HG02885 (cell line): ENCODE measurements at regions not wholly inside any gene's neighbourhood (a gene's known extent, or its start where the extent isn't known, plus 50 kb on each side); places are given as distances from the start of the nearest gene placed in this dataset.
"Not testable (repeated sequence)": the region's sequence is repeated elsewhere in the genome, so short reads cannot be mapped to it uniquely, and the experiment has no call there.

Experiments used
- ATAC-seq: cut with Tn5 transposase; IDR thresholded peaks from one replicate; pipeline ENCODE4 v1.9.1; 2021; ENCODE audit warnings: mild to moderate bottlenecking; ENCODE audit not compliant: unreplicated experiment, poor library complexity

GRCh38 chr4:84151574-84151973 lies 347.5 kb downstream of the NKX6-1 start:
- no peak for ATAC-seq

GRCh38 chr4:84150177-84150576 lies 348.9 kb downstream of the NKX6-1 start:
- ATAC-seq: no peak

GRCh38 chr4:84147831-84148230 lies 351.3 kb downstream of the NKX6-1 start:
- ATAC-seq: no peak

- peak; percentile 71 for ATAC-seq
Observed at GRCh38 chr4:84146300-84146959, 352.7 kb downstream of the NKX6-1 start.

DNA sequence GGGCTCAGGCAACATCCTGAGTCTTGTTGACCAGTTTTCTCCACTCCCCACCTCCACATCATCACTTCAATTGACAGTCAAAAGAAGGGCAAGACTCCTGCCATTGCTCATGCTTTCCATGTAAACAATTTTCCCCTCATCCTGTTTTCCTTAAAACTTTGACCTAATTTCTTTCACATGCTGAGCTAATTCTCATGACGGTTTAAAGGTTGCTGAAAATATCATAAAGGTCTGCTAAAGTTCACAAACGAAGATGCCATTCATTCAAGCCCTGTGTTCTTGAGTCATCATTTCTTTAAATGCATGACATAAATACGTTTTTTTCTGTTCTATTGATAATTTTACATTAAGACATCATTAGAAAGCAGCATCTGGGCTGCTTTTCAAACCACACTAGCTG lies 353.9 kb downstream of the NKX6-1 start:
- no peak for ATAC-seq

GRCh38 chr4:84126911-84127310 lies 372.2 kb downstream of the NKX6-1 start:
- ATAC-seq: not testable (repeated sequence)

DNA sequence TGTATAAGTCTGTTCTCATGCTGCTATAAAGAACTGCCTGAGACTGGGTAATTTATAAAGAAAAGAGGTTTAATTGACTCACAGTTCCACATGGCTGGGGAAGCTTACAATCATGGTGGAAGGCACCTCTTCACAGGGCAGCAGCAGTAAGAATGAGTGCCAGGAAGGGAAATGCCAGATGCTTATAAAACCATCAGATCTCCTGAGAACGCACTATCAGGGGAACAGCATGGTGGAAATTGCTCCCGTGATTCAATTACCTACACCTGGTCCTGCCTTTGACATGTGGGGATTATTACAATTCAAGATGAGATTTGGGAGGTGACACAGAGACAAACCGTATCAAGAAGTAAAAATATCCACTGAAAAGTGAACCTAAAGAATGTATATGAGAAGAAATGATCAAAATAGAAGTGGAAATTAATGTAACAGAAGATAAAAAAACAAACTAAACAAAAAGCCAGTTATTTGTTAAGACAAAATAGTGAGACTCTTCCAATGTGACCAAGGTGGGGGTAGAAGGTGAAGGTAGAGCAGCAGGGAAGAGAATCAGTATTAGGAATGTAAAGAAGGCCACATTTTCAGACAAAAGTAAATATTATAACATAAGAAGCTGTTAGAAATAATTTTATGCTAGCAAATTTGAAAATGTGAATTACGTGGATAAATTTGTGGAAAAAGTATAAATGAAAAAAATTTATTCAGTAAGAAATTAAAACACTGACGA lies 372.9 kb downstream of the NKX6-1 start:
- no peak for ATAC-seq

DNA sequence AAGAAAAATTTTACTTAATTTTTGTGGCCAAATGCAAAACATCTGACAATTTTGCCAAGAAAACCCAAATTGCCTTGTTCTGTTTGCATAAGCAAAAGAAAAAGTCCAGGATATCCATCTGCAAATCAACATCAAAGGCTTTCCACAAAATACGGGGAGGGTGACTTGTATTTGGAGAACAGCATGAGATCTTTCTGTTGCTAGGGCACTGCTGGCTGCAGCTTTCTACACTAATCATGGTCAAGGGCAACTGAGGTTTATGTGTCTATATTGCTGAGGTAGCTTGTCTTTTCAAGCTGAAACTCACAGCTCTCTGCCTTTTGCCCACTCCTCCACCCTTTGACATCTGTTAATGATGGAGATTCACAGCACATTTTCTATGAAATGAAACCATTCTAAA lies 389.1 kb downstream of the NKX6-1 start:
- no peak for ATAC-seq

DNA sequence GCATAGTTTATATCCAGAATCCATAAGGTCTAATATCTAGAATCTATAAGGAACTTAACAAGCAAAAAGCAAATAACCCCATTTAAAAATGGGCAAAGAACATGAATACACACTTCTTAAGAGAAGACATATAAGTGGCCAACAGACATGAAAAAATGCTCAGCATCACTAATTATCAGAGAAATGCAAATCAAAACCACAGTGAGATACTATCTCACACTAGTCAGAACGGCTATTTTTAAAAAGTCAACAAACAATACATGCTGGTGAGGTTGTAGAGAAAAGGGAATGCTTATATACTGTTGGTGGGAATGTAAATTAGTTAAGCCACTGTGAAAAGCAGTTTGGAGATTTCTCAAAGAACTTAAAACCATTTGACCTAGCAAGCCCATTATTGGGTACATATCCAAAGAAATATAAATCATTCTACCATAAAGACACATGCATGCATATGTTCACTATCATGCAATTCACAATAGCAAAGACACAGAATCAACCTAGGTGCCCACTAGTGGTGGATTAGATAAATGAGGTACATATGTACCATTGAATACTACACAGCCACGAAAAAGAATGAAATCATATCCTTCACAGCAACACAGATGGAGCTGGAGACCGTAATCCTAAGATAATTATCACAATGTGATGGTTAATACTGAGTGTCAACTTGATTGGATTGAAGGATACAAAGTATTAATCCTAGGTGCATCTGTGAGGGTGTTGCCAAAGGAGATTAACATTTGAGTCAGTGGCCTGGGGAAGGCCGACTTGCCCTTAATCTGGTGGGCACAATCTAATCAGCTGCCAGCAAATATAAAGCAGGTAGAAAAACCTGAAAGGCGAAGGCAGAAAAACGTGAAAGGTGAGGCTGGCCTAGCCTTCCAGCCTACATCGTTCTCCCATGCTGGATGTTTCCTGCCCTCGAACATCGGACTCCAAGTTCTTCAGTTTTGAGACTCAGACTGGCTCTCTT lies 397.2 kb downstream of the NKX6-1 start:
- ATAC-seq: not testable (repeated sequence)

DNA sequence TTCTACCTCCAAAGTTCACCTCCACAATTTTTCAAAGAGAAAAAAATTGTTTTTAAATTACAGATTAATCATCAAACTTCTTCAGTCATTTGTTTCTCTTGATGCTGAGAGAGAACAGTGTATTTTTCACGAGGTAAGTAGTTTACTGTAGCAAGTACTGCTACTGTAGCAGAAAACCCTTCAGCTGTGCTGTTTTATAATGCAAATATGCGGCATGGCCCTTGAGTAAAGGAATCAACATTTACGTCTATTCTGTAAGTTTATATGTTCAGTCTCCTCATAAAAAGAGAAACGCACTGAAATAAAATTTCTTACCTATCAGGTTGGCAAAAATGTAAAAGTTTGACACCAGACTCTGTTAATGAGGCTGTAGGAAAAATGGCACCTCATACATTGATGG lies 399.0 kb downstream of the NKX6-1 start:
- ATAC-seq: no peak

GRCh38 chr4:84099599-84099998 lies 399.5 kb downstream of the NKX6-1 start:
- no peak for ATAC-seq

DNA sequence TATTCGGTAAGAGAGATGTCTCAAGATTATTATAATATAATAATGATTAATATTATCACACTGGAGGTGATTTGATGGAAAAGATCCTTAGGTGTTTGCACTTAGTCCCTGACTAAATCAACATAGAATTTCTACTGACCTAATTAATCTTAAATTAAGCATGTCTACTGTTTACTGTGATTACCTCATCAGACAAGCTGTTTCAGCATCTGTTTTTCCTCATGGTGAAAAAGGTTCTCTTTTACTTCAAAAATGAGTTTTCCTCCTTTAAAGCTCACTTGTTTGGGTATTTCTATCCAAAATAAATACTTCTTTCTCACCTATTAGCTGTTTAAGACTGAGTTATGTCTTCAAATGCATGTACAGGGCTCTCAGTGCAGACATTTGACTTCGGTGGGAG lies 407.8 kb downstream of the NKX6-1 start:
- no peak for ATAC-seq

- no peak for ATAC-seq
Observed at GRCh38 chr4:84089652-84090437, 409.2 kb downstream of the NKX6-1 start.

DNA sequence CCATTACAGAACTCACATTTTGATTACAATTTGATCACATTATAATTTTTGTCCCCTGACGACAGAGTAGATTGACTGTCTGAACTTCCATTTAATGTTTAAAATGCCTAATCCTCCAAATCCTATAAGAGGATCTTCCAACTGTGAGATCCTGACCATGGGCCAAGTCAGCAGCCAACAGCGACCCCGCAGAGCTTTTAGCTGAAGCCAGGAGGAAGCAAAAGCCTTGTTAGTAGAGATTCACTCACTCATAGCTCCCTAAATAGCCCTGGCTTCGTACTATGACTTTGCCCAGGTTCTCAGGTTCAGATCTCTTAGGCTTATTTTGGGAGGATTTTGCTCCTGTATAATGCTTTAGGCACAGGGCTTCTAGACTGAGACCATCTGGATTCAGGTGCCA lies 413.1 kb downstream of the NKX6-1 start:
- no peak for ATAC-seq

DNA sequence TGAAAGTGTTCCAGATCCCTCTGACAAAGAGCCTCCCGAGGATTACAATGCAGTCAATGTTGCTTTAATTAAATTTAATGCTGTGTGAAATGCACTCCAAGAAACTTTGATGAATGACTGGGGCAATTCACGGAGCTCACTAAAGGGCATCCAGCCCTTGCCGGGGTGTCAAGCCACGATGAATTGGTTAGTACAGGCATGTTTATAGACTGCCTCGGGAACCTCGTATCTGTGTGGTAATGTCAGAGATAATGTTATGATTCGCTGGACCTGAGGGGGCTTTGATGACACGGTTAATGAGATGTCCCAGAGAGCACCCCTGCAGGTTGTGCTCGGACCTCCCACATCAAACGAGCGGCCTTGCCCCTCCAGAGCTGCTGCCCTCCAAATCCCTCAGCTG lies 428.8 kb downstream of the NKX6-1 start:
- ATAC-seq: no peak

GRCh38 chr4:84063619-84064018 lies 435.5 kb downstream of the NKX6-1 start:
- ATAC-seq: no peak

DNA sequence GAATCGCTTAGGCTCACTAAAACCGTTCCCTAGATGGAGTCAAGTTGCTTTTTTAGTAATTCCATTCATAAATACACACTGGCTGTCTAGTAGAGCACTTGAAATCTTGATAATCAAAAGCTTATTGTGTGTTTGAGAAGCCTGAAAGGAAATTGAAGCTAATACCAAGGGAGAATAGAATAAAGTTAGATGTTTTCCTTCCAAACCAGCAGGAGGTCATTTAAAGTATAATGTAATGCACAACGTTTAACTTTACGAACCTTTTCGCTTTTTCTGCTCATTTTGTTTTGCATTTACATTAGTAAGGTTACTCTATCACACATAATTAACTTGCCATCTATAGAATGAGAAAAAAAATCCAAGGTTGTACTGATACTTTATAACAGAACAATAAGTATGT lies 440.9 kb downstream of the NKX6-1 start:
- no peak for ATAC-seq

DNA sequence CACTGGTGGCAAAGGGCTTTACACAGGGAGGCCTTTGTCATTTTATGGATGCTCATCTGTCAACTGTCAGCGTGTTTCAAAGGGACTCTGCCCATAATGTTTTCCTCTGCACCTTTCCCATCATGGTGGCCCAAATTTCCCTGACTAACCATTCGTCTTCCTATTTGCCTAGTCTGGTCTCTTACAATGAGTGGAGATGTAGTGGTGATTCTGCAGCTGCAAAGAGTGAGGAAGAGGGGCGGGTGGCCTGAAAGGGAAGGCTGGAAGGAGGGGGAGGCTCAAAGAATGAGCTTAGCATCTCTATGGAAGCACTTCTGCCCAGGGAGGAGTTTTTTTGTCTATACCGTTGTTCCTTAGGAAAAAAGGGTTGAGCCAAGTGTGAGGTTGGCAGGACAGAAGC lies 447.5 kb downstream of the NKX6-1 start:
- no peak for ATAC-seq

- no peak for ATAC-seq
Observed at GRCh38 chr4:84051089-84051488, 448.0 kb downstream of the NKX6-1 start.

GRCh38 chr4:84050015-84050414 lies 449.1 kb downstream of the NKX6-1 start:
- ATAC-seq: no peak
